RWPE2 (cell line): ENCODE measurements at regions not wholly inside any gene's neighbourhood (a gene's known extent, or its start where the extent isn't known, plus 50 kb on each side); places are given as distances from the start of the nearest gene placed in this dataset.

Experiments used
- ATAC-seq: fragments of 200-7000 bp; cut with Tn5 transposase; 3 replicates; pipeline ENCODE4 v1.9.1; 2021; ENCODE audit warnings: low read depth
- DNase-seq: peaks from one replicate; pipeline ENCODE4 v3.0.0-alpha.2; 2020; ENCODE audit warnings: low spot score
- H3K27ac ChIP-seq: fragments of 450-650 bp; 2 replicates; pipeline ENCODE4 v1.5.1; 2017; ENCODE audit warnings: mild to moderate bottlenecking; ENCODE audit not compliant: poor library complexity, severe bottlenecking
- H3K27me3 ChIP-seq: fragments of 250-450 bp; sonication (Bioruptor Pico); 2 replicates; pipeline ENCODE4 v1.5.1; 2021; ENCODE audit warnings: mild to moderate bottlenecking, moderate library complexity; ENCODE audit not compliant: insufficient read depth, poor library complexity, severe bottlenecking
- H3K36me3 ChIP-seq: fragments of 250-450 bp; sonication (Bioruptor Pico); 2 replicates; pipeline ENCODE4 v1.5.1; 2020; ENCODE audit warnings: low read depth, mild to moderate bottlenecking, moderate library complexity
- H3K4me1 ChIP-seq: fragments of 250-450 bp; sonication (Bioruptor Pico); 2 replicates; pipeline ENCODE4 v1.5.1; 2021; ENCODE audit warnings: mild to moderate bottlenecking, moderate library complexity; ENCODE audit not compliant: insufficient read depth, poor library complexity, severe bottlenecking
- H3K4me3 ChIP-seq: fragments of 250-450 bp; sonication (Bioruptor Pico); 2 replicates; pipeline ENCODE4 v1.5.1; 2021; ENCODE audit warnings: mild to moderate bottlenecking, moderate library complexity; ENCODE audit not compliant: severe bottlenecking
- H3K9me3 ChIP-seq: fragments of 250-450 bp; sonication (Bioruptor Pico); 2 replicates; pipeline ENCODE4 v1.5.1; 2021; ENCODE audit warnings: mild to moderate bottlenecking, moderate library complexity; ENCODE audit not compliant: severe bottlenecking
- CTCF ChIP-seq: fragments of 450-650 bp; IDR thresholded peaks from one replicate; pipeline ENCODE4 v1.5.1; 2017; ENCODE audit warnings: mild to moderate bottlenecking, moderate library complexity; ENCODE audit not compliant: poor library complexity, severe bottlenecking

- DNase-seq (no peak), ATAC-seq (no peak)
- no peak for TF ChIP-seq CTCF
- Histone ChIP-seq H3K4me3 (no peak overlapping the region), H3K27me3 (no peaks in the 10 kb centered on the region), H3K36me3 (no peaks in the 10 kb centered on the region), H3K4me1 (no peaks in the 10 kb centered on the region), H3K27ac (no peak overlapping the region), H3K9me3 (no peaks in the 10 kb centered on the region)
These were observed 426.4 kb upstream of the ID2 start for GRCh38 chr2:8255448-8255800.

- Histone ChIP-seq H3K4me1 (no peaks in the 10 kb centered on the region), H3K36me3 (no peaks in the 10 kb centered on the region), H3K9me3 (no peaks in the 10 kb centered on the region), H3K27me3 (no peaks in the 10 kb centered on the region), H3K4me3 (no peak overlapping the region), H3K27ac (no peak overlapping the region)
- ATAC-seq: no peak
- TF ChIP-seq CTCF: no peak
- no peak for DNase-seq
These were observed 425.0 kb upstream of the ID2 start for GRCh38 chr2:8256905-8257304.

- no peaks in the 10 kb centered on the region for H3K9me3 ChIP-seq
- no peak overlapping the region for H3K27ac ChIP-seq
- TF ChIP-seq CTCF: no peak
- H3K36me3 ChIP-seq: no peaks in the 10 kb centered on the region
- no peaks in the 10 kb centered on the region for H3K27me3 ChIP-seq
- H3K4me1 ChIP-seq: no peaks in the 10 kb centered on the region
- no peak for DNase-seq
- no peak overlapping the region for H3K4me3 ChIP-seq
- no peak for ATAC-seq
These were observed 424.4 kb upstream of the ID2 start for GRCh38 chr2:8257502-8257901.

GRCh38 chr2:8258406-8258805, 423.4 kb upstream of the ID2 start:
- Histone ChIP-seq H3K4me3 (no peak overlapping the region), H3K27me3 (no peaks in the 10 kb centered on the region), H3K4me1 (no peaks in the 10 kb centered on the region), H3K36me3 (no peaks in the 10 kb centered on the region), H3K27ac (no peak overlapping the region), H3K9me3 (no peaks in the 10 kb centered on the region)
- DNase-seq (no peak), ATAC-seq (no peak)
- TF ChIP-seq CTCF: no peak

DNA sequence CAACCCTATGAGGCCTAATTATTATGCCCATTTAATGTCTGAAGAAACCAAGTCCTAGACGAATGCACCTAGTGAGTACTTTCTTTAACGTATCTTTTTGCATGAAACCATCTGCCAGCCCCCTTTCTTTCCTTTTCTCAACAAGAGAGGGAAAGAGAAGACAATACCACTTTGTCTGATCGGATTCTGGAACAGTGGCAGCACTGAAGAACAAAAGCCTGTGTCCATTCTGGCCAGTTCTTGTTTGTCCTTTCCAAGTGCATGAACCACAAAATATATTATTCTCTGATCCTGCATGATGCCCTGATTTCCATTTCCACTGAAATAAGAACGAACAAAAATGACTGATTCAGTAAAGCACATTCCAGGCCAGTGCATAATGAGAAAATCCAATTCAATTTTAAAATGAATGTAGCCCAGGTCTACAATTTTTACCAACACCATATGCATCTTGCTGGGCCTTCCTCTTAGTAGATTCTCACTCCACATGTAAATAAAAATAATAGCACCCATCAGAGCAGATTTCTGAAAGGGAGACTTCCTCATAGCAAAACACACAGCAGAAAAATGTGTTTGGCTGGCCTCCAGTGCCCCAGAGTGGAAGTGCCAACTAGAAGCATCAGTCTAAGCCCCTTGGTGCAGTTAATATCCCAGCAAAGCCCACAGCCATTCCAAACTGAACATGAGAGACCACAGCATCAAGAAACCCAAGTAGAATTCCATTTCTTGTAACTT, 422.6 kb upstream of the ID2 start:
- H3K27me3 ChIP-seq: no peaks in the 10 kb centered on the region
- no peaks in the 10 kb centered on the region for H3K9me3 ChIP-seq
- ATAC-seq: no peak
- DNase-seq: no peak
- no peak overlapping the region for H3K27ac ChIP-seq
- H3K4me1 ChIP-seq: no peaks in the 10 kb centered on the region
- no peak overlapping the region for H3K4me3 ChIP-seq
- no peaks in the 10 kb centered on the region for H3K36me3 ChIP-seq
- no peak for TF ChIP-seq CTCF
